D341Med (cell line): ENCODE measurements at regions not wholly inside any gene's neighbourhood (a gene's known extent, or its start where the extent isn't known, plus 50 kb on each side); places are given as distances from the start of the nearest gene placed in this dataset.
"Not testable (repeated sequence)": the region's sequence is repeated elsewhere in the genome, so short reads cannot be mapped to it uniquely, and the experiment has no call there.

Experiments used
- DNase-seq: peaks from one replicate; pipeline ENCODE4 v3.0.0; 2012; ENCODE audit warnings: low spot score

- no peak for DNase-seq
These were observed 112.5 kb upstream of the FRG1 start for GRCh38 chr4:189828081-189828697.

- no peak for DNase-seq
These were observed 108.1 kb upstream of the FRG1 start for GRCh38 chr4:189832528-189832927.

GRCh38 chr4:189834616-189835015 lies 106.1 kb upstream of the FRG1 start:
- DNase-seq = no peak

GRCh38 chr4:189835505-189835904 lies 105.2 kb upstream of the FRG1 start:
- DNase-seq = no peak

GRCh38 chr4:189837471-189837870 lies 103.2 kb upstream of the FRG1 start:
- no peak for DNase-seq

- DNase-seq = no peak
These were observed 101.7 kb upstream of the FRG1 start for GRCh38 chr4:189838821-189839497.

GRCh38 chr4:189840356-189840755 lies 100.3 kb upstream of the FRG1 start:
- peak; percentile 45 for DNase-seq

- DNase-seq = no peak
These were observed 97.2 kb upstream of the FRG1 start for GRCh38 chr4:189843413-189844009.

- no peak for DNase-seq
These were observed 95.4 kb upstream of the FRG1 start for GRCh38 chr4:189845145-189845846.

GRCh38 chr4:189846094-189846493 lies 94.6 kb upstream of the FRG1 start:
- DNase-seq = not testable (repeated sequence)

GRCh38 chr4:189846608-189847007 lies 94.1 kb upstream of the FRG1 start:
- DNase-seq = not testable (repeated sequence)

- DNase-seq = not testable (repeated sequence)
These were observed 92.0 kb upstream of the FRG1 start for GRCh38 chr4:189848672-189849071.

- DNase-seq = no peak
These were observed 90.3 kb upstream of the FRG1 start for GRCh38 chr4:189850239-189850856.

- no peak for DNase-seq
These were observed 82.2 kb upstream of the FRG1 start for GRCh38 chr4:189858435-189858834.

- DNase-seq = no peak
These were observed 79.6 kb upstream of the FRG1 start for GRCh38 chr4:189861101-189861500.

- DNase-seq = no peak
These were observed 71.4 kb upstream of the FRG1 start for GRCh38 chr4:189869236-189869635.

- DNase-seq = no peak
These were observed 70.0 kb upstream of the FRG1 start for GRCh38 chr4:189870511-189871234.

- no peak for DNase-seq
These were observed 66.1 kb upstream of the FRG1 start for GRCh38 chr4:189874591-189874990.

GRCh38 chr4:189881190-189881589 lies 59.5 kb upstream of the FRG1 start:
- DNase-seq = peak; percentile 40

GRCh38 chr4:189888407-189888806 lies 52.3 kb upstream of the FRG1 start:
- DNase-seq = not testable (repeated sequence)
